A549 (cell line): ENCODE measurements at regions not wholly inside any gene's neighbourhood (a gene's known extent, or its start where the extent isn't known, plus 50 kb on each side); places are given as distances from the start of the nearest gene placed in this dataset.

Experiments
- CEBPB ChIP-seq, 2 experiments: fragments of >200 bp in 1 of 2; sonication (Bioruptor Twin) in 1 of 2; formaldehyde crosslinking in 1 of 2; IDR thresholded peaks; 2 replicates each; pipeline ENCODE4 v1.6.1; 2012 to 2016
- CHD4 ChIP-seq: fragments of 200-600 bp; sonication (generic); IDR thresholded peaks from 2 replicates; pipeline ENCODE4 v1.6.1; 2016; ENCODE audit warnings: antibody characterized with exemption, mild to moderate bottlenecking, borderline replicate concordance
- EP300 ChIP-seq, 2 experiments: fragments of >200 bp; sonication (Bioruptor Twin); formaldehyde crosslinking; IDR thresholded peaks; 2 replicates in 1 of 2; 3 replicates in 1 of 2; pipeline ENCODE4 v1.6.1; 2016 to 2017
- KDM5A ChIP-seq: fragments of 200-600 bp; sonication (generic); IDR thresholded peaks from 2 replicates; pipeline ENCODE4 v1.6.1; 2016; ENCODE audit warnings: antibody characterized with exemption, mild to moderate bottlenecking
- MAFK ChIP-seq: fragments of 450-650 bp; IDR thresholded peaks from 2 replicates; pipeline ENCODE4 v1.6.1; 2014; ENCODE audit not compliant: partially characterized antibody
- MYC ChIP-seq: IDR thresholded peaks from 2 replicates; pipeline ENCODE4 v1.6.1; 2012; ENCODE audit warnings: mild to moderate bottlenecking, inconsistent platforms, low read length, improper control_type of control experiment, borderline replicate concordance
- PHF8 ChIP-seq: fragments of 200-600 bp; sonication (generic); IDR thresholded peaks from 2 replicates; pipeline ENCODE4 v1.6.1; 2016; ENCODE audit warnings: low read depth, mild to moderate bottlenecking, antibody characterized with exemption, moderate library complexity, borderline replicate concordance
- POLR2A ChIP-seq: IDR thresholded peaks from 2 replicates; pipeline ENCODE4 v1.6.1; 2012; ENCODE audit warnings: mild to moderate bottlenecking, low read length
- RNF2 ChIP-seq: fragments of 200-600 bp; sonication (generic); IDR thresholded peaks from 2 replicates; pipeline ENCODE4 v1.6.1; 2016; ENCODE audit warnings: low read depth, mild to moderate bottlenecking, antibody characterized with exemption, moderate library complexity, borderline replicate concordance
- SREBF2 ChIP-seq: fragments of 450-650 bp; IDR thresholded peaks from 2 replicates; pipeline ENCODE4 v1.6.1; 2014; ENCODE audit warnings: mild to moderate bottlenecking, moderate library complexity
- USF2 ChIP-seq: fragments of 450-650 bp; IDR thresholded peaks from 2 replicates; pipeline ENCODE4 v1.6.1; 2014; ENCODE audit warnings: antibody characterized with exemption
- ZSCAN20 ChIP-seq: fragments of 250-450 bp; sonication (Bioruptor Pico); IDR thresholded peaks from 2 replicates; pipeline ENCODE4 v1.8.0; 2022; ENCODE audit warnings: mild to moderate bottlenecking, moderate library complexity
- TF ChIP-seq, protein P1 (sequence below): fragments of >200 bp; sonication (Bioruptor Twin); formaldehyde crosslinking; IDR thresholded peaks from 3 replicates; pipeline ENCODE4 v1.5.1; 2016
- TF ChIP-seq, protein P2 (sequence below): IDR thresholded peaks from 2 replicates; pipeline ENCODE4 v1.6.1; 2012; ENCODE audit warnings: low read depth, borderline replicate concordance

- TF ChIP-seq USF2 (no peak), EP300 (IDR thresholded peaks at IDR 0.05) (no peak), CHD4 (no peak), KDM5A (no peak), ZSCAN20 (no peak), POLR2A (no peak), SREBF2 (no peak), PHF8 (no peak), MYC (no peak), MAFK (no peak), CEBPB (IDR thresholded peaks at IDR 0.05) (no peak), RNF2 (no peak)
- TF ChIP-seq, protein P1, sequence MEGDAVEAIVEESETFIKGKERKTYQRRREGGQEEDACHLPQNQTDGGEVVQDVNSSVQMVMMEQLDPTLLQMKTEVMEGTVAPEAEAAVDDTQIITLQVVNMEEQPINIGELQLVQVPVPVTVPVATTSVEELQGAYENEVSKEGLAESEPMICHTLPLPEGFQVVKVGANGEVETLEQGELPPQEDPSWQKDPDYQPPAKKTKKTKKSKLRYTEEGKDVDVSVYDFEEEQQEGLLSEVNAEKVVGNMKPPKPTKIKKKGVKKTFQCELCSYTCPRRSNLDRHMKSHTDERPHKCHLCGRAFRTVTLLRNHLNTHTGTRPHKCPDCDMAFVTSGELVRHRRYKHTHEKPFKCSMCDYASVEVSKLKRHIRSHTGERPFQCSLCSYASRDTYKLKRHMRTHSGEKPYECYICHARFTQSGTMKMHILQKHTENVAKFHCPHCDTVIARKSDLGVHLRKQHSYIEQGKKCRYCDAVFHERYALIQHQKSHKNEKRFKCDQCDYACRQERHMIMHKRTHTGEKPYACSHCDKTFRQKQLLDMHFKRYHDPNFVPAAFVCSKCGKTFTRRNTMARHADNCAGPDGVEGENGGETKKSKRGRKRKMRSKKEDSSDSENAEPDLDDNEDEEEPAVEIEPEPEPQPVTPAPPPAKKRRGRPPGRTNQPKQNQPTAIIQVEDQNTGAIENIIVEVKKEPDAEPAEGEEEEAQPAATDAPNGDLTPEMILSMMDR = no peak
- TF ChIP-seq, protein P2, sequence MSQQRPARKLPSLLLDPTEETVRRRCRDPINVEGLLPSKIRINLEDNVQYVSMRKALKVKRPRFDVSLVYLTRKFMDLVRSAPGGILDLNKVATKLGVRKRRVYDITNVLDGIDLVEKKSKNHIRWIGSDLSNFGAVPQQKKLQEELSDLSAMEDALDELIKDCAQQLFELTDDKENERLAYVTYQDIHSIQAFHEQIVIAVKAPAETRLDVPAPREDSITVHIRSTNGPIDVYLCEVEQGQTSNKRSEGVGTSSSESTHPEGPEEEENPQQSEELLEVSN = no peak
These were observed 73.0 kb upstream of the BMPER start for GRCh38 chr7:33832271-33832721.
